HepG2 (cell line): ENCODE measurements at regions not wholly inside any gene's neighbourhood (a gene's known extent, or its start where the extent isn't known, plus 50 kb on each side); places are given as distances from the start of the nearest gene placed in this dataset.

Source experiments
- ATAC-seq: fragments of 200-7000 bp; cut with Tn5 transposase; 3 replicates; pipeline ENCODE4 v1.9.1; 2020; ENCODE audit warnings: mild to moderate bottlenecking, moderate library complexity
- BruUV-seq: library from RNA; stranded (reverse); fragments of 400-500 nt; replicated peaks from 2 replicates; lab custom pipeline; 2021; lab: Mats Ljungman, UMichigan
- CTCF ChIA-PET: fragments of 300-600 bp; formaldehyde crosslinking; extraction: SDS; loops from one replicate; lab custom pipeline; 2021; ENCODE audit warnings: low total read pairs, inconsistent platforms, low intra/inter-chr PET ratio; lab: Yijun Ruan, JAX
- POLR2A ChIA-PET: fragments of 350-600 bp; sonication (Branson Sonifier 250); formaldehyde crosslinking; loops from one replicate; lab custom pipeline; 2020; ENCODE audit warnings: antibody characterized with exemption, inconsistent platforms; lab: Yijun Ruan, JAX
- DNase-seq: peaks from one replicate; pipeline ENCODE4 v3.0.0-alpha.2; 2015; ENCODE audit warnings: low spot score
- FAIRE-seq: peaks from 3 replicates; lab custom pipeline; 2011; peaks lifted over from hg19 to GRCh38; lab: Jason Lieb, UNC
- H2AFZ ChIP-seq: one replicate; pipeline ENCODE4 v1.6.1; 2011; ENCODE audit warnings: low read length, inconsistent platforms
- H3K27ac ChIP-seq: fragments of 300-600 bp; 3 replicates; pipeline ENCODE4 v1.8.0; 2011; ENCODE audit warnings: mixed run types, mild to moderate bottlenecking, mixed read lengths, low read length, inconsistent platforms; ENCODE audit not compliant: insufficient read depth; ENCODE audit errors: extremely low read length
- H3K27me3 ChIP-seq, 2 experiments: fragments of 200-600 bp in 1 of 2; 2 replicates in 1 of 2; 3 replicates in 1 of 2; pipeline versions ENCODE4 v1.6.0 to v1.8.0; 2011; ENCODE audit warnings: low read length in 2 of 2, mild to moderate bottlenecking in 2 of 2, moderate library complexity in 2 of 2, inconsistent platforms in 1 of 2; ENCODE audit not compliant: insufficient read depth in 2 of 2, control insufficient read depth in 1 of 2
- H3K36me3 ChIP-seq, 2 experiments: fragments of 200-600 bp in 1 of 2; replicated peaks in 1 of 2; 2 replicates in 1 of 2; 3 replicates in 1 of 2; pipeline versions ENCODE4 v1.5.1 to v1.8.0; 2011; ENCODE audit warnings: low read length in 2 of 2, inconsistent platforms in 1 of 2; ENCODE audit not compliant: insufficient read depth in 2 of 2, control insufficient read depth in 1 of 2
- H3K4me1 ChIP-seq: 2 replicates; pipeline ENCODE4 v1.5.1; 2012; ENCODE audit warnings: low read length, inconsistent platforms; ENCODE audit not compliant: insufficient read depth
- H3K4me2 ChIP-seq: 2 replicates; pipeline ENCODE4 v1.6.0; 2011; ENCODE audit warnings: low read depth, low read length, inconsistent platforms
- H3K4me3 ChIP-seq, 3 experiments: fragments of 200-600 bp in 1 of 3; sonication (generic), shearing (Covaris generic) in 1 of 3; replicated peaks in 1 of 3; 2 replicates each; pipeline ENCODE4 v1.5.1; 2011 to 2016; ENCODE audit warnings: low read length in 3 of 3, inconsistent platforms in 2 of 3, low read depth in 2 of 3, mild to moderate bottlenecking in 2 of 3, control low read depth in 1 of 3, mixed read lengths in 1 of 3; ENCODE audit not compliant: insufficient read depth in 1 of 3
- H3K79me2 ChIP-seq: one replicate; pipeline ENCODE4 v1.6.1; 2011; ENCODE audit warnings: low read length, inconsistent platforms; ENCODE audit not compliant: insufficient read depth
- H3K9ac ChIP-seq: 2 replicates; pipeline ENCODE4 v1.6.0; 2011; ENCODE audit warnings: mild to moderate bottlenecking, low read depth, low read length, inconsistent platforms; ENCODE audit not compliant: insufficient read depth
- H3K9me3 ChIP-seq: 2 replicates; pipeline ENCODE4 v1.5.1; 2012; ENCODE audit warnings: mild to moderate bottlenecking, low read length
- H4K20me1 ChIP-seq: 2 replicates; pipeline ENCODE4 v1.6.0; 2011; ENCODE audit warnings: inconsistent platforms, mild to moderate bottlenecking, low read length, moderate library complexity; ENCODE audit not compliant: insufficient read depth
- BORCS8-MEF2B ChIP-seq: sonication (generic); formaldehyde crosslinking; IDR thresholded peaks from 2 replicates; pipeline ENCODE4 v1.8.0; 2022; ENCODE audit warnings: mild to moderate bottlenecking, missing genetic modification reagents
- PLSCR1 ChIP-seq: sonication (generic); formaldehyde crosslinking; IDR thresholded peaks from 2 replicates; pipeline ENCODE4 v1.5.0; 2020; ENCODE audit warnings: missing genetic modification reagents, mild to moderate bottlenecking, borderline replicate concordance
- RFX3 ChIP-seq: IDR thresholded peaks from 2 replicates; pipeline ENCODE4 v1.6.1; 2016; ENCODE audit warnings: missing biosample characterization, missing genetic modification reagents
- ZBTB43 ChIP-seq: sonication (generic); formaldehyde crosslinking; conservative IDR thresholded peaks from 2 replicates; pipeline ENCODE4 v1.4.0; 2020; ENCODE audit warnings: missing genetic modification reagents
- ZIK1 ChIP-seq: sonication (generic); formaldehyde crosslinking; IDR thresholded peaks from 2 replicates; pipeline ENCODE4 v1.5.0; 2020; ENCODE audit warnings: mild to moderate bottlenecking, low read depth, missing genetic modification reagents, borderline replicate concordance
- ZNF230 ChIP-seq: sonication (generic); formaldehyde crosslinking; IDR thresholded peaks from 2 replicates; pipeline ENCODE4 v1.4.0; 2020; ENCODE audit warnings: mild to moderate bottlenecking, missing genetic modification reagents
- ZNF558 ChIP-seq: sonication (generic); formaldehyde crosslinking; IDR thresholded peaks from 2 replicates; pipeline ENCODE4 v1.9.0; 2022; ENCODE audit warnings: mild to moderate bottlenecking, missing genetic modification reagents, borderline replicate concordance
- ZNF737 ChIP-seq: sonication (generic); formaldehyde crosslinking; IDR thresholded peaks from 2 replicates; pipeline ENCODE4 v1.5.0; 2020; ENCODE audit warnings: missing genetic modification reagents, mild to moderate bottlenecking, borderline replicate concordance
- WGBS: methylation state at CpG from one replicate; pipeline ENCODE4 v1.1.6; 2017; ENCODE audit warnings: low lambda C conversion rate; 5-methylcytosine and 5-hydroxymethylcytosine counted together
- in situ Hi-C: cut with HindIII; loops from 2 replicates; pipeline ENCODE4 v1.10.0; 2017; ENCODE audit warnings: low pct_unique_long_range_greater_than_20kb; ENCODE audit not compliant: extremely low pct_ligation_motif_present
- intact Hi-C: fragments of 100-400 bp; cut with micrococcal nuclease; formaldehyde crosslinking; loops from one replicate; pipeline ENCODE4 v1.10.0; 2022; ENCODE audit not compliant: unreplicated experiment

GRCh38 chr4:28548136-28548535, 1687.5 kb downstream of the STIM2 start:
- no peaks in the 10 kb centered on the region for H3K79me2 ChIP-seq
- intact Hi-C loops (no loop called here), in situ Hi-C loops (no loop called here)
- no TSS peak for BruUV-seq
- H3K4me2 ChIP-seq: no peak overlapping the region
- POLR2A ChIA-PET: no interaction called here
- H3K9ac ChIP-seq: no peak overlapping the region
- 4% methylated on average over 3 of the region's 3 CpGs for WGBS
- no peaks in the 10 kb centered on the region for H3K36me3 ChIP-seq
- H3K27ac ChIP-seq: no peak overlapping the region
- no peak overlapping the region for H2AFZ ChIP-seq
- H3K4me3 ChIP-seq: no peak overlapping the region
- no peaks in the 10 kb centered on the region for H3K4me1 ChIP-seq
- H4K20me1 ChIP-seq: no peaks in the 10 kb centered on the region
- CTCF ChIA-PET: no interaction called here
- H3K9me3 ChIP-seq: peaks cover 67% of the 10 kb centered on the region
- no peaks in the 10 kb centered on the region for H3K27me3 ChIP-seq
- ATAC-seq: no peak
- no peak for FAIRE-seq
- no peak for TF ChIP-seq PLSCR1
- no peak for TF ChIP-seq ZNF230
- TF ChIP-seq ZNF737: no peak
- no peak for TF ChIP-seq ZNF558 (CRISPR knock-in tag)
- no peak for TF ChIP-seq ZBTB43 (CRISPR knock-in tag)
- TF ChIP-seq ZIK1: no peak
- no peak for DNase-seq

- POLR2A ChIA-PET: no interaction called here
- no peak overlapping the region for H3K4me3 ChIP-seq
- intact Hi-C loops (no loop called here), in situ Hi-C loops (no loop called here)
- H3K79me2 ChIP-seq: no peaks in the 10 kb centered on the region
- BruUV-seq: no TSS peak
- DNase-seq (no peak), ATAC-seq (no peak), FAIRE-seq (no peak)
- peaks cover 69% of the 10 kb centered on the region for H3K9me3 ChIP-seq
- no peaks in the 10 kb centered on the region for H3K27me3 ChIP-seq
- H3K36me3 ChIP-seq: no peaks in the 10 kb centered on the region
- H3K4me1 ChIP-seq: no peaks in the 10 kb centered on the region
- no peak overlapping the region for H3K9ac ChIP-seq
- WGBS: 11% methylated on average over 6 of the region's 6 CpGs
- H3K4me2 ChIP-seq: no peak overlapping the region
- CTCF ChIA-PET: no interaction called here
- no peak overlapping the region for H2AFZ ChIP-seq
- H3K27ac ChIP-seq: no peak overlapping the region
- no peaks in the 10 kb centered on the region for H4K20me1 ChIP-seq
- no peak for TF ChIP-seq RFX3 (CRISPR knock-in tag)
- TF ChIP-seq BORCS8-MEF2B: no peak
Observed at GRCh38 chr4:28548594-28548993, 1688.0 kb downstream of the STIM2 start.
